ENCODE measurements at regions not wholly inside any gene's neighbourhood (a gene's known extent, or its start where the extent isn't known, plus 50 kb on each side); places are given as distances from the start of the nearest gene placed in this dataset.

GRCh38 chr20:12264711-12265110, 347.0 kb downstream of the BTBD3 start:
- TF ChIP-seq TAF1 (conservative IDR thresholded peaks at IDR 0.05) (no peak), YY1 (IDR thresholded peaks at IDR 0.05) (no peak), CTCF (IDR thresholded peaks at IDR 0.05; ENCODE audit: low read depth, low read length, missing input control) (no peak), EGR1 (IDR thresholded peaks at IDR 0.05; ENCODE audit: low read depth in 2 of 2) (no peak), JUND (IDR thresholded peaks at IDR 0.05) (no peak), RAD21 (IDR thresholded peaks at IDR 0.05) (no peak), MAX (IDR thresholded peaks at IDR 0.05) (no peak), ATF3 (IDR thresholded peaks at IDR 0.05) (no peak)
